ENCODE measurements at regions not wholly inside any gene's neighbourhood (a gene's known extent, or its start where the extent isn't known, plus 50 kb on each side); places are given as distances from the start of the nearest gene placed in this dataset.
"Not testable (repeated sequence)": the region's sequence is repeated elsewhere in the genome, so short reads cannot be mapped to it uniquely, and the experiment has no call there.

DNA sequence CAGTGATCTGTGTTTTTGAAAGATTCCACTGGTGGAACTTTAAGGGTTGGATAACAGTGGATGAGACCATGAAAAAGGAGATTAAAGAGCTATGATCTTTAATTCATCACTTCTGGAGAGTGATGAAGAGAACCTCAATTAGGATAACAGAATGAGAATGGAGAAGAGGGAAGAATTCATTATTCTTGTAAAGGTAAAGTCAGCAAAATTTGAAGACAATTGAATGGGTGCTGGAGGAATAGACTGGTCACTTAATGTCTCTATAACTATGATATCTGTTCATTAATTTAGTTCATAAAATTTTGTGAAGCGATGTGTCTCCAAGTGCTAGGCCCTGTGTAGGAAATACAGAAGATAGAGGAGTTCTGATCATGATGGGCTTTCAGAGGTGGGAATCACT lies 1013.2 kb upstream of the FANCL start:
- H3K27ac Mint-ChIP-seq = no peak overlapping the region
- H3K9me3 Mint-ChIP-seq = no peaks in the 10 kb centered on the region
- ATAC-seq (no peak), DNase-seq (ENCODE audit: low spot score in 2 of 2) (no peak)
- H3K36me3 Mint-ChIP-seq = no peaks in the 10 kb centered on the region

- no peak for DNase-seq (ENCODE audit: low spot score in 2 of 2)
- Mint-ChIP-seq H3K36me3 (no peaks in the 10 kb centered on the region), H3K9me3 (peaks cover 0 to 9% of the 10 kb centered on the region in 2 donors), H3K27ac (no peak overlapping the region)
- ATAC-seq = no peak
These were observed 1009.2 kb upstream of the FANCL start for GRCh38 chr2:59250307-59250677.

GRCh38 chr2:59249441-59250306 lies 1008.5 kb upstream of the FANCL start:
- peaks cover 0 to 10% of the 10 kb centered on the region in 2 donors for H3K9me3 Mint-ChIP-seq
- no peak for DNase-seq (ENCODE audit: low spot score in 2 of 2)
- H3K36me3 Mint-ChIP-seq = no peaks in the 10 kb centered on the region
- H3K27ac Mint-ChIP-seq = no peak overlapping the region
- ATAC-seq = no peak

- ATAC-seq (no peak), DNase-seq (ENCODE audit: low spot score in 2 of 2) (no peak)
- Mint-ChIP-seq H3K27ac (no peak overlapping the region), H3K36me3 (no peaks in the 10 kb centered on the region), H3K9me3 (no peaks in the 10 kb centered on the region)
These were observed 998.0 kb upstream of the FANCL start for GRCh38 chr2:59239146-59239545.

DNA sequence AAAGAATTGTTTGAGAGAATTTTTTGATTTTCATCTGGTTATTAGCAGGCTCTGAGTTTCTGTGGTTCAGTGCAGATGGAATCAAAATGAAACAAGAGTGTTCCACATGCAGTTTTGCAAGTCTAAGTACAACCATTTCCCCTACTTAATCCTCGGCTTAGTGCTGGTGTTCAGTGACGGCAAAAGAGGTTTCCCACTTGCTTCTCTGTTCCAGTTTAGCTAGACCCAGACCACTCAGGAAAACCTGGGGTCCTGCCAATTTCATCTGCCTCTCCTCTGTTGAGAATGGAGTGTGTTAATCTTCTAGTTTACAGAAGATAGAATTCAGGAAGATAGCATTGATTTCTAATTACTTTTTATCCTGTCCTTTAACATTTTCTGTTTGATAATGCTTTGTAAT lies 996.2 kb upstream of the FANCL start:
- DNase-seq (ENCODE audit: low spot score in 2 of 2) (no peak), ATAC-seq (no peak)
- H3K27ac Mint-ChIP-seq = no peak overlapping the region
- H3K9me3 Mint-ChIP-seq = no peaks in the 10 kb centered on the region
- H3K36me3 Mint-ChIP-seq = no peaks in the 10 kb centered on the region

GRCh38 chr2:59236723-59237122 lies 995.6 kb upstream of the FANCL start:
- no peak for DNase-seq (ENCODE audit: low spot score in 2 of 2)
- Mint-ChIP-seq H3K36me3 (no peaks in the 10 kb centered on the region), H3K27ac (no peak overlapping the region), H3K9me3 (no peaks in the 10 kb centered on the region)
- no peak for ATAC-seq

DNA sequence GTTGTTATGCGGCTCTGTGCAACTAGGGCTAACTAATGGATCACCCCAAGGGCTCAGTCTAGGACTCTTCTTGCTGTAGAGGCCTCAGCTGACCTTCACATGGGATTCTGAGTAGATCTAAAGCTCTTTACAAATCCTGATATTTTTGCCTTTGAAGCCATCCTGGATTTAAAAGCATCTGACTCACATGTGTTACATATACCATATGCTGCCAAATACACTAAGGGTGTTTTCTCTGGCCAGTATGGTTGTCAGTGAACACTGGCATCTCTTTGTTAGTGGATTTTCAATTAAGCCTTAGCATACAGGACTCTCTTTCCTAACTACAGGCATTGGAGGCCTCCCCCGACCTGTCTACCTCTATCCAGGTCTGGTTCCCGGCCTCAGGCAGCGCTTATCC lies 992.8 kb upstream of the FANCL start:
- Mint-ChIP-seq H3K9me3 (no peaks in the 10 kb centered on the region), H3K36me3 (no peaks in the 10 kb centered on the region), H3K27ac (no peak overlapping the region)
- DNase-seq (ENCODE audit: low spot score in 2 of 2) = no peak
- ATAC-seq = no peak

GRCh38 chr2:59233448-59233847 lies 992.3 kb upstream of the FANCL start:
- no peaks in the 10 kb centered on the region for H3K9me3 Mint-ChIP-seq
- DNase-seq (ENCODE audit: low spot score in 2 of 2) (no peak), ATAC-seq (no peak)
- no peaks in the 10 kb centered on the region for H3K36me3 Mint-ChIP-seq
- H3K27ac Mint-ChIP-seq = no peak overlapping the region

DNA sequence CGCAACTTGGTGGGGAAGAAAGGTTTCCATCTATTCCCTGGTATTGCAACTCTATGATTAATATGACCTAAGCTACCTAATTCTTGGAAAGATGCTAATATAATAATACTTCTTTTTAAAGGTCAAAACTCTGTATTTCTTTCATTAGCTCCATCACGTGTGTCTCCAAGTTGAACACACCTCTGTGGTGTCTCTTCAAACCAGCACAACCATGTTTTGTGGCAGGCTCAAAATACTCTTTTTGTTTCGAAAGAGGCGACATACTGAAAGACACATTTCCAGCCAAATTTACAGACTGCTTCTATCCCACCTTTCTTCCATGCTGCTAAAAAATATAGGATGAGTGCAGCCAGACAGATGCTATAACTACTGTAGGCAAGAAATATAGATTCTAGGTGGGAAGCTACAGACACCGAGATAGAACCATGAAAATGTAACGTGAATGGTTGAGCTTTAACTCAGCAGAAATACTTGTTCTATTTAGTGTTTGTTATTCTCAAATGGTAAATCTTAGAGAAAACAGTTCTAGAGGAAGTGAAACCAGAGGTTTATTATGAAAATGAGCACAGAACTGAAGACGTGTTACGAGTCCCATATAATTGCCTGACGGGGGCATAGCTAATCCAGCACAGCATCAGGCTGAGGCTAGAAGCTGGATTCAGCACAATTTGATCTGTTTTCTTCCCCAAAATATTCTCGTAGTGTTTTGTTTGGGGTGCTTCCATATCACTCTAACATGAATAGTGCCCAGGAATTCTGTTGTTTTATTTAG lies 991.5 kb upstream of the FANCL start:
- no peak for DNase-seq (ENCODE audit: low spot score in 2 of 2)
- H3K9me3 Mint-ChIP-seq = no peaks in the 10 kb centered on the region
- ATAC-seq = no peak
- no peaks in the 10 kb centered on the region for H3K36me3 Mint-ChIP-seq
- no peak overlapping the region for H3K27ac Mint-ChIP-seq

DNA sequence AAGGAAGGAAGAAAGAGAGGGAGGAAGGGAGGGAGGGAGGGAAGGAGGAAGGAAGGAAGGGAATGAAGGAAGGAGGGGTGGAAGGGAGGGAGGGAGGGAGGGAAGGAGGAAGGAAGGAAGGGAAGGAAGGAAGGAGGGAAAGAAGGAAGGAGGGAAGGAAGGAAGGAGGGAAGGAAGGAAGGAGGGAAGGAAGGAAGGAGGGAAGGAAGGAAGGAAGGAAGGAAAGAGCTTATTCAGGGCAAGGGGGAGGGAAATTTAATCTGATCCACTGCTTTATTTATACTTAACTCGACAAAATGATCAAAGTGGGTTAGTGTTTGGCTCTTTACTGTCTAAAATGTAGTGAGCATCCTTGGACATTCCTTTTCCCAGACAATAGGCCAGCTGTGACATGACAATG lies 985.2 kb upstream of the FANCL start:
- not testable (repeated sequence) for H3K9me3 Mint-ChIP-seq; H3K36me3 Mint-ChIP-seq; ATAC-seq; H3K27ac Mint-ChIP-seq; DNase-seq (ENCODE audit: low spot score in 2 of 2)

DNA sequence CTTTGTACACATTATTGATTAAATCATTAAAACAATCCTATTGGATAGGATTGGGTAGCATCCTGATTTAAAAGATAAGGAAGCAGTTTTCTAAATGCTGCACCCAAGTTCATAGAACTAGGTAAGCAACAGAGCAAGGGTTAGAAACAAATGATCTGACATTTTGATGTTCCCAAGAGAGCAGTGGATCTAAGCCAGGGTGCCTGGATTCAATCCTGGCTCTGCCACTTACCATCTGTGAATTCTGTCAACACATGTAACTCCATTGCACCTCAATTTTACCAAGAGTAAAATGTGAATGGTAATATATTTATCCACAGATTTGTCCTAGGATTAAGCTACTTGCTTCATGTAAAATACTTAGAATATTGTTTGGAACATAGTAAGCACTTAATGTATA lies 982.6 kb upstream of the FANCL start:
- no peaks in the 10 kb centered on the region for H3K36me3 Mint-ChIP-seq
- peaks cover 0 to 5% of the 10 kb centered on the region in 2 donors for H3K9me3 Mint-ChIP-seq
- DNase-seq (ENCODE audit: low spot score in 2 of 2) (no peak), ATAC-seq (no peak)
- no peak overlapping the region for H3K27ac Mint-ChIP-seq

DNA sequence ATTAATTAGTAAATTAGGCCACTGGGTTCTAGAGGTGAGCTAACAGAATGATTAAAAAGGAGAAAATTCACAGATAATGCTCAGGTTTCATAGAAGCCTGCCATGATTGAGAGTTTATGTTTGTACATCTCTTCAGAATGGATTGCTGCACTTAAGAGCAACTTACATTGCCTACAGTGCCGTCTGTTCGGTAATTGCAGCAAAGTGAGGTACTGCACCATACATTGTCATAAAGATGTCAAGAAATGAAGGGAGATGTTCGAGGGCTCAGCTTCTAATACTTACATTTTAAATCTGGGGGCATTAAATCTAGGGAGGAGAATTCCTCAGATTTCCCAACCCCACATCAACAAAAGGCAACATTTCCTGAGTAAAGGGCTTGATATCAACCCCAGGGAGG lies 976.2 kb upstream of the FANCL start:
- ATAC-seq = no peak
- no peak overlapping the region for H3K27ac Mint-ChIP-seq
- H3K9me3 Mint-ChIP-seq = no peaks in the 10 kb centered on the region
- DNase-seq (ENCODE audit: low spot score in 2 of 2) = no peak
- H3K36me3 Mint-ChIP-seq = no peaks in the 10 kb centered on the region

DNA sequence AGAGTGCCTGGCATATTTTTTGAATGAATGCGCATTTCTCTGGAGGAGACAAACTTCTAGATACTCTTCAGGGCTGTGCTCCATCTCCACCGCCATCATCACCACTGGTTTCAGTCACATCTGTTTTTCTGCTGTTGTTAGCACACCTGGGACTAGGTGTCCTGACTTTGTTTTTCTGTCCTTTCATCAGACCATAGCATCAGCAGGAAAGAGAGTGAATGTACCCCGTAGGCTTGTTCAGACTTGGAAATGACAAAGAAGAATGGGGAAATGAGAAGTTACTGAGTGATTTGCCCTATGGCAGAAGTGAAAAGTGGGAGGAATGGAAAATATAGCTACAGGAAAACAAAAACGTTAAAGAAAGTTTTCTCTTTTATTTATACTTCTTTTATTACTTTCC lies 965.2 kb upstream of the FANCL start:
- Mint-ChIP-seq H3K27ac (no peak overlapping the region), H3K36me3 (no peaks in the 10 kb centered on the region), H3K9me3 (peaks cover 0 to 4% of the 10 kb centered on the region in 2 donors)
- no peak for ATAC-seq
- no peak for DNase-seq (ENCODE audit: low spot score in 2 of 2)

- H3K9me3 Mint-ChIP-seq = no peaks in the 10 kb centered on the region
- DNase-seq (ENCODE audit: low spot score in 2 of 2) (no peak), ATAC-seq (no peak)
- H3K36me3 Mint-ChIP-seq = no peaks in the 10 kb centered on the region
- H3K27ac Mint-ChIP-seq = no peak overlapping the region
These were observed 962.9 kb upstream of the FANCL start for GRCh38 chr2:59204040-59204439.

- ATAC-seq = no peak
- no peak for DNase-seq (ENCODE audit: low spot score in 2 of 2)
- peaks cover 5 to 6% of the 10 kb centered on the region in 2 donors for H3K9me3 Mint-ChIP-seq
- H3K27ac Mint-ChIP-seq = no peak overlapping the region
- H3K36me3 Mint-ChIP-seq = no peaks in the 10 kb centered on the region
These were observed 955.4 kb upstream of the FANCL start for GRCh38 chr2:59196491-59196890.

DNA sequence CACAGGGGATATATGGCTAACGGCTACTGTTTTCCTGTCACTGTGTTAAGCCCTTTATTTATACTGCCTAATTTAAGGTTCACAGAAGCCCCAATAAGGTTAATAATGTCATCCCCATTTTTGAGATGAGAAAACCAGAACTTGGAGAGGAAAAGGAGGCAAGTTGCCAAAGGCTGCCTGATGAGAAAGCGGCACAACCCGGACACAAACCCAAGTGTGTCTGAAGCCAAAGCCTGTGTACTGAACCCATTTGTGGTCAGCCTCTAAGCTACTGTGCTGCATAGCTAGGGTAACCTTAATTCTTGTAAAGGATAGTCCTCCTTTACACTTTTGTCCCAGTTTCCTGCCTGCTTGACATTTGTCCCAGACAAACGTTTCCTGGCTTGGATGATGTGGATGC lies 954.7 kb upstream of the FANCL start:
- ATAC-seq (no peak), DNase-seq (ENCODE audit: low spot score in 2 of 2) (no peak)
- no peaks in the 10 kb centered on the region for H3K36me3 Mint-ChIP-seq
- no peak overlapping the region for H3K27ac Mint-ChIP-seq
- peaks cover 5 to 6% of the 10 kb centered on the region in 2 donors for H3K9me3 Mint-ChIP-seq

DNA sequence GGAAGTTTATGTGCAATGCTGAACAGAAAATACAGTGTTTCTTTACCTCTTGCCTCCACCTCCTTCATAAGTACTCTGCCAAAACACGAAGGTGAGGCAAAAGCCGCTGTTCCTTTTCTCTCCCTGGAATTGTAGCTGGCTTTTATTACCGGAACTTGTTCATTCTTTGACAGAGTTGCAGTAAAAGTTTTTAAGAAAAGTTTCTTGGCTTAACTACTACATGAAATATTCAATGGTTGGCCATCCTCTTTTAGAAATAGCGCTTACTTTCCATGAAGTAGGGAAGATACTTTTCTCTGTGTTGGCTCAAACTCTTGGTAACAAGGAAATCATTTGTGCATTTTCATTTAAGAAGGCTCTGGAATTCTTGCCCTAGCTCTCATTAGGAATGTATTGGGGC lies 950.7 kb upstream of the FANCL start:
- DNase-seq (ENCODE audit: low spot score in 2 of 2) (no peak), ATAC-seq (no peak)
- H3K9me3 Mint-ChIP-seq = no peaks in the 10 kb centered on the region
- H3K27ac Mint-ChIP-seq = no peak overlapping the region
- H3K36me3 Mint-ChIP-seq = no peaks in the 10 kb centered on the region

DNA sequence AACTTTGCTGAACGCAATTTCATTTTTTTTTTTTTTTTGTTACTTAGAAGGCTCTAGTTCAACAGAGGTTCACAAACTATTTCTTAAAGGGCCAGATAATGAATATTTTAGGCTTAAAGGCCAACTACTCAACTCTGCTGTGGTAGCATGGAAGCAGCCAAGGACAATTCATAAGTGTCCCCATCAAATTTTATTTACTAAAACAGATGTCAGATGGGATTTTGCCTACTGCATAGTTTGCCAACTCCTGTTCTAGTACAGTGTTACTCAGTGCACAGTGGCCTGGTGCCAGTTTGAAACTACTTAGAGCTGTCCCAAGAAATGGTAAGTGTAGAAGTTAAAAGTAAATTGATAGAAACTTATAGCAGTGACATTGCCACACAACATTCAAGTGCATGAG lies 949.4 kb upstream of the FANCL start:
- ATAC-seq (no peak), DNase-seq (ENCODE audit: low spot score in 2 of 2) (no peak)
- H3K9me3 Mint-ChIP-seq = no peaks in the 10 kb centered on the region
- no peaks in the 10 kb centered on the region for H3K36me3 Mint-ChIP-seq
- H3K27ac Mint-ChIP-seq = no peak overlapping the region
